B cell (primary cell): ENCODE measurements at regions not wholly inside any gene's neighbourhood (a gene's known extent, or its start where the extent isn't known, plus 50 kb on each side); places are given as distances from the start of the nearest gene placed in this dataset.

Source experiments
- EZH2 ChIP-seq: IDR thresholded peaks from 2 replicates; pipeline ENCODE4 v1.6.1; 2012; ENCODE audit warnings: borderline replicate concordance, low read depth, mild to moderate bottlenecking, moderate library complexity, low read length; ENCODE audit not compliant: insufficient read depth, poor library complexity, severe bottlenecking
- TF ChIP-seq, protein P1 (sequence below): fragments of 200-600 bp; IDR thresholded peaks from one replicate; pipeline ENCODE4 v1.8.0; 2022; ENCODE audit warnings: antibody characterized with exemption, mild to moderate bottlenecking

DNA sequence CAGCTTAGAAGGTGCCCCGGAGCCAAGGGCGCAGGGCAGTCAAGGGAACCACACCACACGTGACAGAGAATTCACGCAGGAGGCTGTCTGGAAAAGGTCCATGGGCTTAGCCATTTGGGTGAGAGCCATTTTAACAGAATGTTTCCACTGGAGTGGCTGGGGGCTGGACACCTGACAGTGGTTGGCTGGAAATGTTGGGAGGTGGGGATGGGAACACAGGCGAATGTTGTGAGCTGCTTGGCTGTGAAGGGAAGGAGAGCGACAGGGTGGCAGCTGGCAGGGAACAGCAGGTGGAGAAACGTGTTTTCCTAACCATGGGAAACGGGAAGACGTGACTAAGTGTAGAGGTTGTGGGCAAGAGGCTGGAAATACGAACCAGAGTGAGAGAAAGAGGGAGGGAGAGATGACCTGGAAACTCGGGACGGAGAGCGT, 100.5 kb upstream of the ZNF32 start:
- TF ChIP-seq, protein P1, sequence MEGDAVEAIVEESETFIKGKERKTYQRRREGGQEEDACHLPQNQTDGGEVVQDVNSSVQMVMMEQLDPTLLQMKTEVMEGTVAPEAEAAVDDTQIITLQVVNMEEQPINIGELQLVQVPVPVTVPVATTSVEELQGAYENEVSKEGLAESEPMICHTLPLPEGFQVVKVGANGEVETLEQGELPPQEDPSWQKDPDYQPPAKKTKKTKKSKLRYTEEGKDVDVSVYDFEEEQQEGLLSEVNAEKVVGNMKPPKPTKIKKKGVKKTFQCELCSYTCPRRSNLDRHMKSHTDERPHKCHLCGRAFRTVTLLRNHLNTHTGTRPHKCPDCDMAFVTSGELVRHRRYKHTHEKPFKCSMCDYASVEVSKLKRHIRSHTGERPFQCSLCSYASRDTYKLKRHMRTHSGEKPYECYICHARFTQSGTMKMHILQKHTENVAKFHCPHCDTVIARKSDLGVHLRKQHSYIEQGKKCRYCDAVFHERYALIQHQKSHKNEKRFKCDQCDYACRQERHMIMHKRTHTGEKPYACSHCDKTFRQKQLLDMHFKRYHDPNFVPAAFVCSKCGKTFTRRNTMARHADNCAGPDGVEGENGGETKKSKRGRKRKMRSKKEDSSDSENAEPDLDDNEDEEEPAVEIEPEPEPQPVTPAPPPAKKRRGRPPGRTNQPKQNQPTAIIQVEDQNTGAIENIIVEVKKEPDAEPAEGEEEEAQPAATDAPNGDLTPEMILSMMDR: no peak
- no peak for TF ChIP-seq EZH2
